ENCODE measurements at regions not wholly inside any gene's neighbourhood (a gene's known extent, or its start where the extent isn't known, plus 50 kb on each side); places are given as distances from the start of the nearest gene placed in this dataset.
"Not testable (repeated sequence)": the region's sequence is repeated elsewhere in the genome, so short reads cannot be mapped to it uniquely, and the experiment has no call there.

DNA sequence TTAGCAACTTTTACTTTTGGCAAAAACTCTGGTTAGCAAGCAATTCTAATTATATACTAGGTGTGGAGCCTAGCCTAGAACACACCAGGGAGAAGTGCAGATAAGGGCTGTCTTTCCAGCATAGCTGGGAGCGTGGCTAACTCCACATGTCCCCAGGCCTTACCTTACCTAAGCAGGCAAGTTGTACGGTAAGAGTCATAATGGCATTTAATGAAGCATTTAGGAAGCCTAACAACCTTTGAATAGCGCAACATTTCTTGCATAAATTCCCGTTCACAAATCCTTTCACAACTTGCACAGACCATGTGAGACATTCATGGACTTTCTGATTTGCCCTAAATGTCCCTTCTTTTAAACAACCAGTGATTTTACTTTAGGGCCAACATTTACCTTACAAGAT, 917.4 kb upstream of the ACO1 start:
- DNase-seq, result no peak

DNA sequence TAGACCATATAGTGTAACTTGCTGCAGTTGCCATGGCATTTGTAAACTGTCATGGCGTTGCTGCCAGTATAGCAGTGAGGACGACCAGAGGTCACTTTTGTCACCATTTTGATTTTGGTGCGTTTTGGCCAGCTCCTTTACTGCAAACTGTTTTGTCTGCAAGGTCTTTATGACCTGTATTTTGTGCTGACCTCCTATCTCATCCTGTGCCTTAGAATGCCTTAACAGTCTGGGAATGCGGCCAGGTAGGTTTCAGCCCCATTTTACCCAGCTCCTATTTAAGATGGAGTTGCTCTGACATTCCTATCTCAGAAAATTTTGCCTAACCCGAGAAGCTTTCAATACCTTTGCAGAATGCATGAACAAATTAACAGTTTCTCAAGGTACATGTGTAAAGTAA, 914.4 kb upstream of the ACO1 start:
- DNase-seq, result no peak

DNA sequence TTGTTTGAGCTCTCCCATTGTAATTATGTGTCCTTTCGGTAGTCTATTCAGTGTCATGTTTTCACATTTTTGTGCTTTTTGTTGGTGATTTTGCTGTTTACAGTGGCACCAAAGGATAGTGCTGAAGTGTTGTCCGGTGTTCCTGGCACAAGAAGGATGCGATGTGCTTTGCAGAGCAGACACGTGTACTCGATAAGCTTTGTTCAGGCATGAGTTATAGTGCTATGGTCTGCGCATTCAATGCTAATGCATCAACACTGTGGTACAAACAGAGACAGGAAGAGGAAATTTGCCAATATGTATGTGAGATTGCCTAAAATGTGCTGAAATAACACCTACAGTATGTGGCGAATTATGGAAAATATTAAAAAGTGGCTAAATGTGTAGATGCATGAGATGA, 913.4 kb upstream of the ACO1 start:
- no peak for DNase-seq

DNA sequence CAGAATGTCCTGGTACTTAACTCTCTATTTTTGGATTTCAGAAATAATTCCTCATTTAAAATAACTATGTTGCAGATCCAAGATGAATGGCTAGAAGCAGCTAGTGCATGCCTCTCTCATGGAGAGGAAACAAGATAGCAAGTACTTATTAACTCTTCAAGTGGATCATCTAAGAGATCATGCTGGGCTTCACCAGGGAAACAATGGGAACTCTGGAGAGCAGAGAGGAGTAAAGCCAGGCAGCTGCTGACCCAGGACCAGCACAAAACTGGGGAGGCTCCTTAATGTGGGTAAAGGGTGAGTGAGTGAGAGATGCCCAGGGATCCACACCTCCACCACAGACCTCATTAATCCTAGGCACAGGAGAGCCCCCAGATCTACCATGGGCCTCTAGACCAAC, 897.8 kb upstream of the ACO1 start:
- DNase-seq, result no peak

DNA sequence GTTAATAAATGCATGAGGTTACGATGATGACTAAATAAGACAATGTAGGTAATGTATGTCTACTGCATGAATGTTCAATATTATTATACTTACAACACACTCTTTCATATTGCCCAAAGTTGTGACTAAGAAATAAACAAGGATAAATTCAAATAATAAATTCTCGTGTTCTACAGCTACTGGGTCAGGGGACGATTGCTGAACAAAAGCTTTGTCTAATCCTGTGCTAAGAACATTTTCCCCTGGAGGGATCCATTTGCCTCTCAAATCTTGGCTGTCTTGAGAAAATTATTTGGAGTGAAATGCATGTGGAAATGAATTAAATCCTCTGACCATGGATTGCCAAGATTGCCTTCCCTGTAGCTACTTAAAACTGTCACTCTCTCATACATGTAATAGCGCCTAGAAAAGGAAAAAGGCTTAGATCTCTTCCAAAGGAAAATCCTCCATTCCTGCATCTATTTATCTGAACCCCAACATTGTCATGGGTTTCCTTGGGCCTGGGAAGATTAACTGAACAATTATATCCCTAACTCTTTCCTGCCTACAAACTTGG, 893.8 kb upstream of the ACO1 start:
- DNase-seq, result no peak

DNA sequence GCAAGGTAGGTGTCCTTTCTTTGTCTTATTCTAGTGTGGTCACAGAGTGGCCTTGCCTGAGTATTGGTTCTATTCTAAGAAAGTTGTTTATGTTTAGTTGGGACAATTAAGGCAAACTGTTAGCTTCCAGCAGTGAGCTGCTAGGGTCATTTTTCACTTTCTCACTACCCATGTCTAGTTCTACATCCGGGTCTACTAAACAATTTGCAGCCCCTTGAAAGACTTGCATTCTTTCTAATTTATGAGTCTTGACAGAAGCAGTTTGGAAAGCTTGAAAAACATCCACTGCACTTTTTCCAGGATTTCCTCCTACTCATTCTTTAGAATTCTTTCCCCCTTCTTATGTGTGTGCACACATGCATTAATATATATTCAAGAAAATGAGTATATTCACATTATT, 892.2 kb upstream of the ACO1 start:
- DNase-seq, result no peak

DNA sequence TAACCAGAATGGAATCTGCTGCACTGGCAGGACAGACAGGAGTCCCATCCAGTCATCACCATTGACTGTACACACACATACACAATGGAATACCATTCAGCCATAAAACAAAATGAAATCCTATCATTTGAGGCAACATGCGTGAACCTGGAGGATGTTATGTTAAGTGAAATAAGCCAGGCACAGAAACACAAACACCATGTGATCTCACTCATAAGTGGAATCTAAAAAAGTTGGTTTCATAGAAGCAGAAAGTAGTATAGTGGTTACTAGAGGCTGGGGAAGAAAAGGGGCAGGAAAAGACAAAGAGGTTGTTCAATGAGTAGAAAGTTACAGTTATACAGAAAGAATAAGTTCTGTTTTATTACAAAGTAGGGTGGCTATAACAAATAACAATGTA, 884.0 kb upstream of the ACO1 start:
- DNase-seq, result no peak

DNA sequence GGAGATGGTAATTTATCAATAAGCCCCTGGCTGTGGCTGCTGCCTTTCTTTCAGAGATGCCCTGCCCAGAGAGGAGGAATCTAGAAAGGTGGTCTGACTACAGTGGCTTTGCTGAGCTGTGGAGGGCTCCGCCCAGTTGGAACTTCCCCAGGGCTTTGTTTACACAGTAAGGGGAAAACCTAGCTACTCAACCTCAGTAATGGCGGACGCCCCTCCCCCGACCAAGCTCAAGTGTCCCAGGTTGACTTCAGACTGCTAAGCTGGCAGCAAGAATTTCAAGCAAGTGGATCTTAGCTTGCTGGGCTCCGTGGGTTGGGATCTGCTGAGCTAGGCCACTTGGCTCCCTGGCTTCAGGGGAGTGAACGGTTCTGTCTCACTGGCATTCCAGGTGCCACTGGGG, 865.4 kb upstream of the ACO1 start:
- DNase-seq, result no peak

DNA sequence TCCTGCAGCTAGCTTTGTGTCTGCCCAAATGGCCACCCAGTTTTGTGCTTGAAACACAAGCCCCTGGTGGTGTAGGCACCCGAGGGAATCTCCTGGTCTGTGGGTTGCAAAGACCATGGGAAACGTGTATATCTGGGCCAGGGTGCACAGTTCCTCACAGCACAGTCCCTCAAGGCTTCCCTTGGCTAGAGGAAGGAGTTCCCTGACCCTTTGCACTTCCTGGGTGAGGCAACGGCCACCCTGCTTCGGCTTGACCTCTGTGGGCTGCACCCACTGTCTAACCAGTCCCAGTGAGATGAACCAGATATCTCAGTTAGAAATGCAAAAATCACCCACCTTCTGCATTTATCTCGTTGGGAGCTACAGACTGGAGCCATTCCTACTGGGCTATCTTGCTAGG, 865.0 kb upstream of the ACO1 start:
- no peak for DNase-seq

DNA sequence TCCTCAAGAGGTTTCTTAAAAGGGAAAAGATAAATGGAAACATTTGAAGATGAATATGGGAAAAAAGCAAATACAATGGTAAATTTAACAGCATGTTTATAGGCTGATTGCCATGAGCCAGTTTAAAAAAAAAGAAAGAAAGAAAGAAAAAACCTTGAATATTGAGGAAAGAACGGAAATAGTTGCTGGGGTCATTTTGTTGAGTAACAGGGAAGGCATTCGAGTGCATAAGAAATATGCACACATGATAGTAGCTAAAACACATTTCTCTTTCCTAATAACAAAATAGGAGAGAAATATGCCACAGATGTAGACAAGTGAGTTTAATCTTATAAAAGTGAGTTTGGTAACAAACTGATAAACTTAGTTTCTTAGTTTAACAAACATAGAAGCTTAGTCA, 864.6 kb upstream of the ACO1 start:
- DNase-seq, result no peak

DNA sequence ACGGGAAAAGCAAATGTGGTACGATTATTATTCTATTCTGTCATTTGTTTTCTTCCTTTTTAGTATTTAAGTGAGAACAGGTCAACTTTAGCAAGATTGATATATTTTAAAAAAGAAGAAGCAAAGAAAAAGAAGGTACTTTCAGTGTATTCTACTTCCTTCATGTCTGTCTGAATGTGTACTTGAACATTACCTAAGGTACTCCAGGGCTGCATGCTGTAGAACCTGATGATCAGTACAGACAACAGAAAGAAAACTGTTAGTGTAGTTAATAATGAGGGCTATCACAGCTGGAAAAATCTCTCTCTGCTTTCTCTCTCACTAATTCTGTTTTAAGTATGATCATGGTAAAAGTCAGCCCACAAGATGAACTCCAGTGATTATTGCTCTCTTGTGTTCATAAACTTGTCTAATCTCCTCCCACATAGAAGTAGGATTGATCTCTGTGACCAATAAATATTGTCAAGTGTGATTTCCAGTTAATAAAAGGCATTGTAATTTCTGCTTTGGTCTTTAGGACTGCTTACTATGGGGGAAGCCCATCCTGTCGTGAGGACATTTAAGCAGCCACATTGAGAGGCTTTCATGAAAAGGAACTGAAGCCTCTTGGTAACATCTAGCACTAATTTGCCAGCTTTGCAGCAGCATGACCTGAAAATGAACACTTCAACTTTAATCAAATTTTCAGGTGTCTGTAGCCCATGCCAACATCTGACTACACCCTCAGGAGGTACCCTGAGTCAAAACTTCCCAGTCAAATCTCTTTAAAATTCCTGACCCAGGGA, 864.0 kb upstream of the ACO1 start:
- DNase-seq, result no peak

DNA sequence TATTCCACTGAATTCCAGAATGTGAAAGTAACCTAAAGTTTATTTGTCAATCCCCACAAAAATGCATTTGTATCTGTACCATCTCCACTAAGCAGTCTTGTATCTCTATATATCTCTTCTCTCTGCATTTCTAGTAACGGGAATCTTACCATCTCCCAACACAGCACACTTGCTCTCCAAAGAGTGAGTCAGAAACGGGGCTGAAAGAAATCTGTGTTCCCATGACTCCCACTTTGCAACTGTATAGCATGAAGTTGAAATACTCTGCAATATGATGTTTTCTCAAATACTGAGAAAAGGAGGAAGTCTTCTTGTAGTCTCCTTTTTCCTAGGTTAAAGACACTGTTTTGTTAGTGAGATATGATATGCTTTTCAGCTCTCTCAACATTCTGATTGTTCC, 848.8 kb upstream of the ACO1 start:
- no peak for DNase-seq

DNA sequence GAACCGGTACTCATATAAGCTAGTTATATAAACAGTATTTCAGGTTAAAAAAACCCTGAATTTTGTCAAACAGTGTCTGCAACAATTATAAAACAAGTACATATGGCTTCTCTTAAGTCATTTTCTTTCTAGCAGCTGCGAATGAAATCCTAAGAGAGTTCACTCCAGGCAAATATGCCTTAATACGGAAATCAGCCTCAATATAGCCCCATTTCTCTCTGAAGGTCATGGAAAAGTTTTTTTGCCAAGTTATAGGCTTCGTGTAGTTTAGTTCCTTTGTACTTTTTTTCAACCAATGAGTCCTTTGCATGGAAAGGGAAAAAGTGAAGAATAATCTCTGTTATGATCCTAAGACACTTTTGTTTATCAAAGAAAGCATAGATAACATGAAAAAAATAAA, 848.0 kb upstream of the ACO1 start:
- no peak for DNase-seq

DNA sequence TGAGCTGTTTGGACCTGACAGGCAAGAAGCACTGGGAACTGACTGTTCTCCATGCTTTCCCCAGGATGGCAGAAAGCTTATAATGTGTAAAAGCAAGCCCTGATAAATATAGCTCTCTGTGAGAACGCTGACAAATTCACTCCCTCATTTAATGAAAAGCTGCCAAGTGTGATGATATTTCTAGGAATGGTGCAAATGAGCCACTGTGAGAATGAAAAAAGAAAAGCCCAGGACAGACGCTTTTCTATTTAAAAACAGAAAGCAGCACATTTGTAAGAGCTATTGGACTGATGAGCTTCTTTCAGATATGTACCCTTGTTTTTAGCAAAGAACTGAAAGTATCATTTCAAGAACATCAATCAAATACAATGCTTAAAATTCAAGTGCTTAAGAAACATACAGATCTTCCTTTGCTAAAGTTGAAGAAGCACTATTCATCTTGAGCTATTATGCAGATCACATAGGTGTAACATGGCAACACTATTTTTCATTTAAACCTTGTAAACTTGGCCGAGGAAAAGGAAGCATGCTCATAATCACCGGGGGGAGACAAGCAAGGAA, 842.6 kb upstream of the ACO1 start:
- DNase-seq, result no peak

DNA sequence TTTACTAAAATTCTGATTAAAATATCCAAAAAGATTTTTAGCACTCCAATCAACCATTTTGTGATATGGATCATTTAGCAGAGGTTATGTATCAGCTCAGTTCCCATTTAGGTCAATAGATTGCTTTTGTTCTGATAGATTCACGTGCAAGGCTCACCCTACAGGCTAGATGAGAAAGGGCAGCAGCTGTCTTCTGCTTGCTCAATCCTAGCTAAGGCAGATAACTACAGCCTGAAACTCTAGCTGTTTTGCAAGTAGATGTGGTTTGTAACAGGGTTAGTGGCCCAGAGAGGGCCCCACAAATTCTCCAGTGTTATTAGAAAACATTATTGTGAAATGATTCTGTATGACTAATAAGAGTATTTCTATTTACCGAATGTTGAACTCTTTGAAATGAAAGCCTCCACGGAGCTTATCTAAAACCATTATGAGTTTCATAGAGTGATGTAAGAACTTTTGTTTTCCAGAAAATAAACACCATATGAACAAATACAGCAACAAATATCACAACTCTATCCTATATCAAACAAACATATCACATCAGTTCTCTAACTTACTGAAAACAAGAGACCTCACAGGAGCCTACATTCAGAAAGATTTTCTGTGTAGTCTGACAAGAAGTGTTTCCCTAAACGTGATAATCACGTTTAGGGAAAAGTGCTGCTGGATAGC, 841.9 kb upstream of the ACO1 start:
- DNase-seq, result peak; percentile 47

DNA sequence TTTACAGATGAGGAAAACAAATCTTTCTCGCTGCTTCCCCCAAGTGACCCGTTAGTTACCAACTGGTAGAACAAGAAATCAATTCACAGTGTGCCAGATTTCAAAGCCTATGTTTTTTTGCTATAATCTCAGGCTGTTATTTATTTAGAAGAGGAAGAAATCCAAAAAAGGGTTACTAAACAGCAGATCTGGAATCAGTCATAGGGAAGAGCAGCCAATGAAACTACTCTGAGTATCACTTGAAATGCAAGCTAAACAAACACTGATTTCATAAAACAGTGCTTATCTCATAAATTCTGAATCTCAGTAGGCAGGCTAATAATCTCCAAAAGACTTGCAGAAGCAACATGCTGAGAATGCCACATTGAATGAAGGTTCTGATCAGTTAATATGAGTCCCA, 829.5 kb upstream of the ACO1 start:
- no peak for DNase-seq

DNA sequence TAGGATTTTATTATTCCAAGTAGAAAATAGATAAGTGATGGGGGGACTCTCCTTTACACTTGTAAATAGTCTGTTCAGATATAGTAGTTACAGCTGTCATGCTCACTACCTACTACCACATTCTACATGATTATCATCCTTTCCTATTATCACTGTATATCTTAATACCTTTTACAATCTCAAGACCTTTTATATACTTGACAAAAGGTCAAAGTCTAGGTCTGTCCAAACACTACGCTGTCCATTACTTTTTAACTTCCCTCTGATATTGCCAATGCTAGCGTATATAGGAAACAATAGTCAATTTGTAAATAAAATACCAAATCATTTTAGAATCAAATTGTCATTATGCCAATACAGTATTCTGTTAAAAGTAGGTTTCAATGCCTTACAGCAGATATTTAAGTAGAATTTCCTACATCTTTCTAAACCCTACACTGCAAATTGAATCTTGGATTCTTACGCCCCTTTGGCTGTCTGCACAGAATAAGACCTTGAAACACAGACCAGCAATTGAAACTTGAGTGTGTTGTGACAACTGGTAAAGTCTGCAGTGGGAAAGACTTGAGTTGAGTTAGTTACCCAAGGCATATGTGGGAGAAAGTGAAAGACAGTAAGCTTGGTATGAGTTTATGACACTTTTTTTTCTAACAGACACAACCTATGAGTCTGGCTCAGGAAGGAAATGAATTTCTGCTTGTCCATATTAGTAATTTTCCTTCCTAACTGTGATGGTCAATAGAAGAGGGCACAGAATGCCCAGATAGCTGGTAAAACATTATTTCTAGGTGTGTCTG, 827.6 kb upstream of the ACO1 start:
- DNase-seq, result no peak

DNA sequence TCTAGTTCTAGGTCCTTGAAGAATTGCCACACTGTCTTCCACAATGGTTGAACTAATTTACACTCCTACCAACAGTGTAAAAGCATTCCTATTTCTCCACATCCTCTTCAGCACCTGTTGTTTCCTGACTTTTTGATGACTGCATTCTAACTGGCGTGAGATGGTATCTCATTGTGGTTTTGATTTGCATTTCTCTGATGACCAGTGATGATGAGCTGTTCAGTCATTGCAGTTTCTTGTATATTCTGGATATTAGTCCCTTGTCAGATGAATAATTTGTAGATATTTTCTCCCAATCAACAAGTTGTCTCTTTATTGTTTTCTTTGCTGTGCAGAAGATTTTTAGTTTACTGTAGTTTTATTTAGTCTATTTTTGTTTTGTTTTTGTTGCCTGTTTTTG, 812.3 kb upstream of the ACO1 start:
- DNase-seq, result not testable (repeated sequence)

DNA sequence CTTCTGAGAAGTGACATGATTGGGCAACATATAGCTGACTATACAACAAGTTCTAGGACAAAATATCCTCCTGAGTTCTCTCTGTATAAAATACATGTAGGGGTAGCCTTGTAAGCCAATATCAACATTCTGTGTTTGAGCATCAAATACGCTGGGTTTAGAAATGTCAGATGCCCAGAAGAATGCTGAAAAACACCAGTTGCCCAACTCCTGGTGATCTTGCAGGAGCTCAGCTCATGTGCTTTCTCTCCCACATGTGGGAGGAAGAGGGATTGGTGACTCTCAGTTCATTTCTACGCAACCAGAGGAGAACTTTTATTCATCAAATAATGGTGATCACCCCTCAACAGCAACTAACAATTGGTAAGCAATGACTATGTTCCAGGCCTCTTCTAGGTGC, 810.9 kb upstream of the ACO1 start:
- DNase-seq, result no peak

DNA sequence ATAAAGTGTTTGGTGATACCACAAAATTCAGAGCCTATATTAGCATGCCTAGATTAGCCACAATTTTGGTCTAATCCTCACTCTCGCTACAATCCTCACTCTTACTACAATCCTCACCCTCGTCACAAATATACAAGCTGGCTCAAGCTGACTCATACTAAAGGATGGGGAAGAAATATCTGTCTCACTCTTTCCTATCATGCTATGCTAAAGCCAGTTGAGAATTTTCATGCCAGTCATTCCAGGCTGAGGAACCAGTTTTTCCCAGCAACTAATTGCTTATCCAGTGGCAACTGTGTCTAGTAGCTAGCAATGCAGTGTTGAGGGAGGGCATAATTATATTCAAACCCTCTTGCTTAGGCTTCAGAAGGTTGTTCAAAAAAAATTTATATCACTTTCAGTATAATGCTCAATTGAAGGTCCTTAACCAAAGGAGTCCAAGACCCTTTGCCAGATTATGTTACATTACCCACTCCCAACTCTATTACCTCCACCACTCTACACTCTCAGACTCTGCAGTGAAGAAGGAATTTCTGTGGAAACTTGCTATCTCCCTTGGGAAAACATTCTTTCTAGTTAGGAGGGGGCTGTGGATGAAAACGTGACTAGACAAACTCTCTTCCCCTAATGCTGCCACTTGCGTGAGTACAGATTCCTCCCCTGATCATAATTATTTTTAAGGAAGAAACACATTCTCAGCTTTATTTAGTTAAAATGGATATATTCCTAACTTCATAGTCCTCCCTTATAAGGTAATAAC, 810.3 kb upstream of the ACO1 start:
- no peak for DNase-seq

DNA sequence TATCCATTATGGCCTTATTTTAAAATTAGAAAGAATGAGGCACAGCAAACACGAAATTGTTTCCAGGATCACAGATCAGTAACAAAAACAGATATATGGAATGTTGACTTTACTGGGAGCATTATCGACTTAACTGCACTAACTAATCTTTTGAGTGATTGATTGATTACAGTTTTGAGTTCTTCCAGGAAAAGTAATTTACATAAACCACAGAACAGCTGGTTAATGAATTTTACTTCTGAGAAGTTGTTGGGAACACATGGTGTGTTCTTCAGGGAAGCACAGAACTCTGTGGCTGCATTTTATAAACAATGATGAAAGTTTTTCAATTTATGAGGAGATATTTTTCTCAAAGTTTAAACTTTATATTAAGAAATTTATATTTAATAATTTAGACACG, 802.4 kb upstream of the ACO1 start:
- no peak for DNase-seq

DNA sequence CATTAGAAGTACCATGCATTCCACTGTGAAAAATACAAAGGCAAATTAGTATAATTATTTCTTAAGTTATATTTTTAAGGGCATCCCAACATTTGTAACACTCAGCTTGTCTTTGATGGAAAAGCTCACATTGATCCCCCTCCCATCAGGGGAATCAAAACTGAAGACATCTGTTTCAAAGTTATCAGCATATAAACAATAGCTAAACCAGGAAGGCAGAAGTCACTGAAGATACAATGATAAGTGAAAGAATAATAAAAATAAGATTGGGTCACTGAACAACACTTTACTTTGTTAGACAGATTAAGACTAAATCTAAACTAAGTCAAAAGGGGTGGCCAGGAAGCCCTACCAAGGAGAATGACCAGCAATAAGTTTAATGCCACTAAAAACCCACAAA, 801.9 kb upstream of the ACO1 start:
- no peak for DNase-seq

DNA sequence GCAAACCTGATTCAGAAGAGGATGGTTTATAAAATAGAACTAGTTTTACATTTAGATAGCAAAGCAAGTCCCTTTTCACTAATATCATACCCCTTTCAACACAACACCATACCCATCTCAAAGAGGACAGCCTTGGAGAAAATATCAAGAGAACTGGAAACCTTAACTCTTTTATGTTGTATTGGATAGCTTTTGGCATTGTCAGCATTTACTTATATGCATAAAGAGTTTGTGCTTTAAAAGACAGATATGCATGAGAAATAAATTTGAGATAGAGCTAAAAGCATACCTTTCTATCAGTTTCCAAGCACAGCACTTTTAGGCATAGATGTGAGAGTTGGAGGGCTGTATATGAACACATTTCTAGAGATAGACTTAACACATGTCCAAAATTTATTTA, 799.3 kb upstream of the ACO1 start:
- DNase-seq, result no peak
